ENCODE measurements at regions not wholly inside any gene's neighbourhood (a gene's known extent, or its start where the extent isn't known, plus 50 kb on each side); places are given as distances from the start of the nearest gene placed in this dataset.

GRCh38 chr9:20184541-20184940 lies 395.7 kb upstream of the SLC24A2 start:
- no peaks in the 10 kb centered on the region for H3K9me3 ChIP-seq
- no peak overlapping the region for H3K27ac ChIP-seq
- intact Hi-C loops (cut with DNase I) = no loop called here
- no peak for ATAC-seq
- no peaks in the 10 kb centered on the region for H3K4me1 ChIP-seq
- TF ChIP-seq CTCF (IDR thresholded peaks at IDR 0.05) = no peak
- no peak overlapping the region for H3K4me3 ChIP-seq
- no peaks in the 10 kb centered on the region for H3K36me3 ChIP-seq
- no peaks in the 10 kb centered on the region for H3K27me3 ChIP-seq (ENCODE audit: low read depth)
- no peak for DNase-seq

- no peaks in the 10 kb centered on the region for H3K36me3 ChIP-seq
- no peaks in the 10 kb centered on the region for H3K27me3 ChIP-seq (ENCODE audit: low read depth)
- H3K4me1 ChIP-seq = no peaks in the 10 kb centered on the region
- no peak overlapping the region for H3K27ac ChIP-seq
- no peak for ATAC-seq
- DNase-seq = no peak
- no peak overlapping the region for H3K4me3 ChIP-seq
- H3K9me3 ChIP-seq = no peaks in the 10 kb centered on the region
- no peak for TF ChIP-seq CTCF (IDR thresholded peaks at IDR 0.05)
- intact Hi-C loops (cut with DNase I) = no loop called here
These were observed 389.8 kb upstream of the SLC24A2 start for GRCh38 chr9:20178679-20179078.

- no peak for TF ChIP-seq CTCF (IDR thresholded peaks at IDR 0.05)
- no peaks in the 10 kb centered on the region for H3K4me1 ChIP-seq
- H3K9me3 ChIP-seq = no peaks in the 10 kb centered on the region
- no peak for ATAC-seq
- H3K27ac ChIP-seq = no peak overlapping the region
- H3K36me3 ChIP-seq = no peaks in the 10 kb centered on the region
- no peak for DNase-seq
- no peak overlapping the region for H3K4me3 ChIP-seq
- no peaks in the 10 kb centered on the region for H3K27me3 ChIP-seq (ENCODE audit: low read depth)
- intact Hi-C loops (cut with DNase I) = no loop called here
These were observed 389.4 kb upstream of the SLC24A2 start for GRCh38 chr9:20178197-20178596.

- intact Hi-C loops (cut with DNase I) = no loop called here
- no peak for DNase-seq
- H3K27me3 ChIP-seq (ENCODE audit: low read depth) = no peaks in the 10 kb centered on the region
- H3K4me1 ChIP-seq = no peaks in the 10 kb centered on the region
- no peak overlapping the region for H3K27ac ChIP-seq
- peaks cover 23% of the 10 kb centered on the region for H3K9me3 ChIP-seq
- no peak for ATAC-seq
- no peak overlapping the region for H3K4me3 ChIP-seq
- TF ChIP-seq CTCF (IDR thresholded peaks at IDR 0.05) = no peak
- no peaks in the 10 kb centered on the region for H3K36me3 ChIP-seq
These were observed 381.3 kb upstream of the SLC24A2 start for GRCh38 chr9:20170122-20170521.

GRCh38 chr9:20152151-20152725 lies 363.4 kb upstream of the SLC24A2 start:
- intact Hi-C loops (cut with DNase I) = no loop called here
- Histone ChIP-seq H3K36me3 (no peaks in the 10 kb centered on the region), H3K4me1 (no peaks in the 10 kb centered on the region), H3K27ac (no peak overlapping the region), H3K27me3 (ENCODE audit: low read depth) (no peaks in the 10 kb centered on the region), H3K4me3 (no peak overlapping the region), H3K9me3 (no peaks in the 10 kb centered on the region)
- ATAC-seq = no peak
- DNase-seq = no peak
- no peak for TF ChIP-seq CTCF (IDR thresholded peaks at IDR 0.05)

GRCh38 chr9:20148416-20148815 lies 359.6 kb upstream of the SLC24A2 start:
- no peaks in the 10 kb centered on the region for H3K27me3 ChIP-seq (ENCODE audit: low read depth)
- DNase-seq = no peak
- H3K27ac ChIP-seq = no peak overlapping the region
- H3K36me3 ChIP-seq = no peaks in the 10 kb centered on the region
- H3K4me1 ChIP-seq = no peaks in the 10 kb centered on the region
- intact Hi-C loops (cut with DNase I) = no loop called here
- no peaks in the 10 kb centered on the region for H3K9me3 ChIP-seq
- TF ChIP-seq CTCF (IDR thresholded peaks at IDR 0.05) = no peak
- no peak for ATAC-seq
- no peak overlapping the region for H3K4me3 ChIP-seq
